IMR-90 (cell line): ENCODE measurements at regions not wholly inside any gene's neighbourhood (a gene's known extent, or its start where the extent isn't known, plus 50 kb on each side); places are given as distances from the start of the nearest gene placed in this dataset.

Experiments
- ATAC-seq: fragments of 200-7000 bp; cut with Tn5 transposase; 2 replicates; pipeline ENCODE4 v1.9.1; 2020; ENCODE audit warnings: low read depth, mild to moderate bottlenecking, moderate library complexity
- BruUV-seq: library from RNA; stranded (reverse); fragments of 400-500 nt; replicated peaks from 2 replicates; lab custom pipeline; 2021; lab: Mats Ljungman, UMichigan
- CTCF ChIA-PET: fragments of 300-600 bp; formaldehyde crosslinking; extraction: SDS; loops from one replicate; lab custom pipeline; 2021; ENCODE audit warnings: antibody characterized with exemption; lab: Yijun Ruan, JAX
- POLR2A ChIA-PET: fragments of 300-600 bp; sonication (Branson Sonifier 250); formaldehyde crosslinking; loops from one replicate; lab custom pipeline; 2022; ENCODE audit warnings: antibody characterized with exemption; ENCODE audit not compliant: unreplicated experiment; lab: Charles Lee
- DNase-seq: peaks from one replicate; pipeline ENCODE4 v3.0.0; 2013
- H2AFZ ChIP-seq: replicated peaks from 2 replicates; pipeline ENCODE3; 2013; ENCODE audit warnings: low read length, mild to moderate bottlenecking; ENCODE audit not compliant: poor library complexity
- H2AK5ac ChIP-seq: 2 replicates; pipeline ENCODE4 v1.6.1; 2013; ENCODE audit warnings: low read depth, low read length, inconsistent platforms
- H2AK9ac ChIP-seq: replicated peaks from 2 replicates; pipeline ENCODE3; 2013; ENCODE audit warnings: mild to moderate bottlenecking, low read depth, low read length, moderate library complexity; ENCODE audit not compliant: poor library complexity
- H2BK120ac ChIP-seq: 2 replicates; pipeline ENCODE4 v1.6.1; 2013; ENCODE audit warnings: low read depth, low read length, inconsistent platforms
- H2BK15ac ChIP-seq: 3 replicates; pipeline ENCODE4 v1.6.1; 2013; ENCODE audit warnings: low read depth, low read length, inconsistent platforms
- H2BK20ac ChIP-seq: 2 replicates; pipeline ENCODE4 v1.6.1; 2013; ENCODE audit warnings: low read depth, mild to moderate bottlenecking, inconsistent platforms, low read length, moderate library complexity
- H2BK5ac ChIP-seq: 2 replicates; pipeline ENCODE4 v1.6.1; 2013; ENCODE audit warnings: mild to moderate bottlenecking, low read depth, low read length, inconsistent platforms; ENCODE audit not compliant: poor library complexity, severe bottlenecking
- H3K14ac ChIP-seq: replicated peaks from 2 replicates; pipeline ENCODE4 v1.6.1; 2013; ENCODE audit warnings: low read depth, low read length, inconsistent platforms
- H3K18ac ChIP-seq: 2 replicates; pipeline ENCODE4 v1.6.1; 2013; ENCODE audit warnings: low read depth, low read length, control low read depth
- H3K23ac ChIP-seq: 2 replicates; pipeline ENCODE4 v1.6.1; 2013; ENCODE audit warnings: low read depth, low read length, inconsistent platforms
- H3K27ac ChIP-seq: 2 replicates; pipeline ENCODE4 v1.5.1; 2013; ENCODE audit warnings: mild to moderate bottlenecking, control low read depth, low read length; ENCODE audit not compliant: insufficient read depth
- H3K27me3 ChIP-seq: 2 replicates; pipeline ENCODE4 v1.6.1; 2013; ENCODE audit warnings: low read length; ENCODE audit not compliant: control insufficient read depth, insufficient read depth
- H3K36me3 ChIP-seq: 2 replicates; pipeline ENCODE4 v1.6.1; 2013; ENCODE audit warnings: low read length, mixed read lengths; ENCODE audit not compliant: control insufficient read depth, insufficient read depth
- H3K4ac ChIP-seq: 2 replicates; pipeline ENCODE4 v1.6.1; 2013; ENCODE audit warnings: low read depth, low read length, inconsistent platforms
- H3K4me1 ChIP-seq: 2 replicates; pipeline ENCODE4 v1.6.1; 2013; ENCODE audit warnings: low read length, mixed read lengths; ENCODE audit not compliant: control insufficient read depth, insufficient read depth
- H3K4me2 ChIP-seq: 2 replicates; pipeline ENCODE4 v1.6.1; 2013; ENCODE audit warnings: low read depth, mild to moderate bottlenecking, control low read depth, low read length, moderate library complexity
- H3K4me3 ChIP-seq: 2 replicates; pipeline ENCODE4 v1.5.1; 2013; ENCODE audit warnings: low read depth, mild to moderate bottlenecking, control low read depth, low read length, moderate library complexity; ENCODE audit not compliant: insufficient read depth
- H3K56ac ChIP-seq: 2 replicates; pipeline ENCODE4 v1.6.1; 2013; ENCODE audit warnings: low read length, inconsistent platforms; ENCODE audit not compliant: insufficient read depth; ENCODE audit errors: extremely low read depth
- H3K79me1 ChIP-seq, 2 experiments: 2 replicates each; pipeline ENCODE4 v1.6.1; 2013; ENCODE audit warnings: low read length in 2 of 2, inconsistent platforms in 1 of 2, low read depth in 1 of 2
- H3K9ac ChIP-seq: 2 replicates; pipeline ENCODE4 v1.6.1; 2013; ENCODE audit warnings: low read depth, low read length, control low read depth
- H3K9me1 ChIP-seq: 2 replicates; pipeline ENCODE4 v1.6.1; 2013; ENCODE audit warnings: low read length, inconsistent platforms; ENCODE audit not compliant: insufficient read depth
- H3K9me3 ChIP-seq: 2 replicates; pipeline ENCODE4 v1.6.1; 2013; ENCODE audit warnings: low read length; ENCODE audit not compliant: control insufficient read depth, insufficient read depth
- H4K20me1 ChIP-seq: 2 replicates; pipeline ENCODE4 v1.6.1; 2013; ENCODE audit warnings: low read length, inconsistent platforms; ENCODE audit not compliant: insufficient read depth
- H4K5ac ChIP-seq: 2 replicates; pipeline ENCODE4 v1.6.1; 2013; ENCODE audit warnings: mild to moderate bottlenecking, low read depth, low read length, control low read depth
- H4K8ac ChIP-seq, 2 experiments: 2 replicates each; pipeline ENCODE4 v1.6.1; 2013; ENCODE audit warnings: low read depth in 2 of 2, low read length in 2 of 2, control low read depth in 1 of 2, inconsistent platforms in 1 of 2
- H4K91ac ChIP-seq: 2 replicates; pipeline ENCODE4 v1.6.1; 2013; ENCODE audit warnings: low read depth, low read length, inconsistent platforms; ENCODE audit not compliant: insufficient read depth
- BHLHE40 ChIP-seq: fragments of 150-350 bp; IDR thresholded peaks from 2 replicates; pipeline ENCODE4 v1.6.1; 2016; ENCODE audit warnings: mild to moderate bottlenecking, low read depth, low read length
- CEBPB ChIP-seq: IDR thresholded peaks from 2 replicates; pipeline ENCODE4 v1.6.1; 2012; ENCODE audit warnings: low read depth, low read length, improper control_type of control experiment
- CHD1 ChIP-seq: IDR thresholded peaks from 2 replicates; pipeline ENCODE4 v1.6.1; 2012; ENCODE audit warnings: low read depth, low read length, improper control_type of control experiment
- FOS ChIP-seq: fragments of 150-350 bp; IDR thresholded peaks from 2 replicates; pipeline ENCODE4 v1.6.1; 2016; ENCODE audit warnings: low read depth, low read length
- MAFK ChIP-seq: IDR thresholded peaks from 2 replicates; pipeline ENCODE4 v1.6.1; 2012; ENCODE audit warnings: low read depth, low read length, improper control_type of control experiment
- MAZ ChIP-seq: IDR thresholded peaks from 2 replicates; pipeline ENCODE4 v1.6.1; 2012; ENCODE audit warnings: low read depth, mild to moderate bottlenecking, low read length, improper control_type of control experiment, moderate library complexity, borderline replicate concordance
- MXI1 ChIP-seq: IDR thresholded peaks from 2 replicates; pipeline ENCODE4 v1.6.1; 2012; ENCODE audit warnings: low read depth, mild to moderate bottlenecking, low read length, moderate library complexity, borderline replicate concordance
- NFE2L2 ChIP-seq: fragments of 150-350 bp; IDR thresholded peaks from 2 replicates; pipeline ENCODE4 v1.6.1; 2016; ENCODE audit warnings: low read depth, mild to moderate bottlenecking, low read length
- POLR2A ChIP-seq: IDR thresholded peaks from 2 replicates; pipeline ENCODE4 v1.6.1; 2012; ENCODE audit warnings: mild to moderate bottlenecking, low read depth, low read length
- RAD21 ChIP-seq: IDR thresholded peaks from 2 replicates; pipeline ENCODE4 v1.6.1; 2012; ENCODE audit warnings: low read length, improper control_type of control experiment
- RCOR1 ChIP-seq: IDR thresholded peaks from 2 replicates; pipeline ENCODE4 v1.6.1; 2012; ENCODE audit warnings: mild to moderate bottlenecking, low read length, improper control_type of control experiment; ENCODE audit not compliant: insufficient replicate concordance
- RFX5 ChIP-seq: IDR thresholded peaks from 2 replicates; pipeline ENCODE4 v1.8.0; 2012; ENCODE audit warnings: low read depth, mild to moderate bottlenecking, low read length, moderate library complexity
- SMC3 ChIP-seq: fragments of 150-350 bp; IDR thresholded peaks from 2 replicates; pipeline ENCODE4 v1.6.1; 2016; ENCODE audit warnings: low read depth, mild to moderate bottlenecking, antibody characterized with exemption, low read length, moderate library complexity
- WGBS, 2 experiments: methylation state at CpG; one replicate each; pipeline versions ENCODE4 v1.1.5 to v1.1.7; 2013; ENCODE audit warnings: missing lambda C conversion rate in 2 of 2; ENCODE audit not compliant: insufficient read length in 1 of 2; ENCODE audit errors: extremely low coverage in 2 of 2; 5-methylcytosine and 5-hydroxymethylcytosine counted together
- dilution Hi-C: fragments of 300-500 bp; cut with HindIII; formaldehyde crosslinking; loops from one replicate; pipeline ENCODE4 v1.14.3; 2018; ENCODE audit warnings: low sequenced_read_pairs; ENCODE audit not compliant: unreplicated experiment
- in situ Hi-C: fragments of 300-500 bp; cut with MboI; formaldehyde crosslinking; loops from 3 replicates; pipeline ENCODE4 v1.14.3; 2019; ENCODE audit warnings: low sequenced_read_pairs, inconsistent platforms, mixed read lengths
- intact Hi-C: fragments of 100-400 bp; cut with micrococcal nuclease; formaldehyde crosslinking; loops from 2 replicates; pipeline ENCODE4 v1.10.0; 2022
- TF ChIP-seq, protein P1 (sequence below): fragments of 150-350 bp; IDR thresholded peaks from 2 replicates; pipeline ENCODE4 v1.6.1; 2016; ENCODE audit warnings: low read depth, mild to moderate bottlenecking, low read length, moderate library complexity, borderline replicate concordance
- TF ChIP-seq, protein P2 (sequence below): fragments of 150-350 bp; IDR thresholded peaks from 2 replicates; pipeline ENCODE4 v1.6.1; 2017; ENCODE audit warnings: mild to moderate bottlenecking, antibody characterized with exemption, low read length, low read depth
- TF ChIP-seq, protein P3 (sequence below): conservative IDR thresholded peaks from 2 replicates; pipeline ENCODE4 v1.5.1; 2012; ENCODE audit warnings: mild to moderate bottlenecking, low read depth, low read length, improper control_type of control experiment

DNA sequence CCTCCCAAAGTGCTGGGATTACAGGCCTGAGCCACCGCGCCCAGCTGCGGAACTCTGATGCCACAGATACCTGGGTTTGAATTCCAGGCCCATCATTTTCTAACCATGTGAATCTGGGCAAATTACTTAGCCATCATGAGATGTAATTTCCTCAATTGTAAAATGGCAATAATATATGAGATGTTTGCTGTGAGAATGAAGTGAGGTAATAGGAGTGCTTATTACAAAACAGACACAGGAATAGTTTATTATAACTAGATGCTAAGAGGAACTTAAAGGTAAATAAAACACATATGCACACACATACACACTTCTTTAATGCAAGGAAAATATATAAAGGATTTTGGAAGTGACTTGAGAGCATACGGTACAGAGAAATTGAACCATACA is 64.7 kb upstream of the TNIK start:
- ATAC-seq, result no peak
- H2AFZ ChIP-seq, result no peak overlapping the region
- peak overlapping the region; percentile 99 for H3K18ac ChIP-seq
- in situ Hi-C loops, result no loop called here
- peaks cover 3% of the 10 kb centered on the region; the same call in 1 of the 2 replicates for H3K9me1 ChIP-seq
- peak overlapping the region; percentile 96; the same call in 2 of the 3 replicates for H2BK15ac ChIP-seq
- no peaks in the 10 kb centered on the region for H4K20me1 ChIP-seq
- no peaks in the 10 kb centered on the region for H3K79me1 ChIP-seq
- H3K9me3 ChIP-seq, result no peaks in the 10 kb centered on the region
- peak overlapping the region; percentile 91 for H4K5ac ChIP-seq
- CTCF ChIA-PET, result interaction anchor here (0.5 kb wide), 1 partner anchor 584 kb away, joined by 6 read pairs; no protein-coding TSS in a partner anchor
- H4K8ac ChIP-seq, result peak overlapping the region in 1 of 2 experiments; percentile 63; a peak in 2 of 4 replicates
- DNase-seq, result no peak
- H2AK5ac ChIP-seq, result peak overlapping the region; percentile 79; the same call in 1 of the 2 replicates
- H2BK20ac ChIP-seq, result peak overlapping the region; percentile 75
- no peaks in the 10 kb centered on the region for H3K36me3 ChIP-seq
- TF ChIP-seq POLR2A (no peak), RAD21 (no peak), MXI1 (no peak), RCOR1 (no peak), CHD1 (no peak), RFX5 (no peak), SMC3 (no peak), MAZ (no peak), CEBPB (no peak), MAFK (no peak), BHLHE40 (no peak), FOS (no peak), NFE2L2 (no peak)
- TF ChIP-seq, protein P1, sequence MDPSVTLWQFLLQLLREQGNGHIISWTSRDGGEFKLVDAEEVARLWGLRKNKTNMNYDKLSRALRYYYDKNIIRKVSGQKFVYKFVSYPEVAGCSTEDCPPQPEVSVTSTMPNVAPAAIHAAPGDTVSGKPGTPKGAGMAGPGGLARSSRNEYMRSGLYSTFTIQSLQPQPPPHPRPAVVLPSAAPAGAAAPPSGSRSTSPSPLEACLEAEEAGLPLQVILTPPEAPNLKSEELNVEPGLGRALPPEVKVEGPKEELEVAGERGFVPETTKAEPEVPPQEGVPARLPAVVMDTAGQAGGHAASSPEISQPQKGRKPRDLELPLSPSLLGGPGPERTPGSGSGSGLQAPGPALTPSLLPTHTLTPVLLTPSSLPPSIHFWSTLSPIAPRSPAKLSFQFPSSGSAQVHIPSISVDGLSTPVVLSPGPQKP, result no peak
- TF ChIP-seq, protein P2, sequence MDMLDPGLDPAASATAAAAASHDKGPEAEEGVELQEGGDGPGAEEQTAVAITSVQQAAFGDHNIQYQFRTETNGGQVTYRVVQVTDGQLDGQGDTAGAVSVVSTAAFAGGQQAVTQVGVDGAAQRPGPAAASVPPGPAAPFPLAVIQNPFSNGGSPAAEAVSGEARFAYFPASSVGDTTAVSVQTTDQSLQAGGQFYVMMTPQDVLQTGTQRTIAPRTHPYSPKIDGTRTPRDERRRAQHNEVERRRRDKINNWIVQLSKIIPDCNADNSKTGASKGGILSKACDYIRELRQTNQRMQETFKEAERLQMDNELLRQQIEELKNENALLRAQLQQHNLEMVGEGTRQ, result no peak
- TF ChIP-seq, protein P3, sequence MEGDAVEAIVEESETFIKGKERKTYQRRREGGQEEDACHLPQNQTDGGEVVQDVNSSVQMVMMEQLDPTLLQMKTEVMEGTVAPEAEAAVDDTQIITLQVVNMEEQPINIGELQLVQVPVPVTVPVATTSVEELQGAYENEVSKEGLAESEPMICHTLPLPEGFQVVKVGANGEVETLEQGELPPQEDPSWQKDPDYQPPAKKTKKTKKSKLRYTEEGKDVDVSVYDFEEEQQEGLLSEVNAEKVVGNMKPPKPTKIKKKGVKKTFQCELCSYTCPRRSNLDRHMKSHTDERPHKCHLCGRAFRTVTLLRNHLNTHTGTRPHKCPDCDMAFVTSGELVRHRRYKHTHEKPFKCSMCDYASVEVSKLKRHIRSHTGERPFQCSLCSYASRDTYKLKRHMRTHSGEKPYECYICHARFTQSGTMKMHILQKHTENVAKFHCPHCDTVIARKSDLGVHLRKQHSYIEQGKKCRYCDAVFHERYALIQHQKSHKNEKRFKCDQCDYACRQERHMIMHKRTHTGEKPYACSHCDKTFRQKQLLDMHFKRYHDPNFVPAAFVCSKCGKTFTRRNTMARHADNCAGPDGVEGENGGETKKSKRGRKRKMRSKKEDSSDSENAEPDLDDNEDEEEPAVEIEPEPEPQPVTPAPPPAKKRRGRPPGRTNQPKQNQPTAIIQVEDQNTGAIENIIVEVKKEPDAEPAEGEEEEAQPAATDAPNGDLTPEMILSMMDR, result no peak
- intact Hi-C loops, result no loop called here
- no peak overlapping the region for H3K4me3 ChIP-seq
- no peak overlapping the region; the same call in 1 of the 2 replicates for H3K56ac ChIP-seq
- H3K4me2 ChIP-seq, result no peak overlapping the region
- no CpG with 5 or more reads among the region's 4 CpGs for WGBS, 2 experiments
- H3K4me1 ChIP-seq, result peaks cover 23% of the 10 kb centered on the region
- H2BK5ac ChIP-seq, result peak overlapping the region; percentile 46
- peak overlapping the region; percentile 67 for H3K14ac ChIP-seq
- peak overlapping the region; percentile 13; the same call in 1 of the 2 replicates for H4K91ac ChIP-seq
- H3K27me3 ChIP-seq, result no peaks in the 10 kb centered on the region
- dilution Hi-C loops, result no loop called here
- peak overlapping the region; percentile 56 for H2BK120ac ChIP-seq
- peak overlapping the region; percentile 48 for H3K4ac ChIP-seq
- no peak overlapping the region for H3K23ac ChIP-seq
- peak overlapping the region; percentile 51 for H3K27ac ChIP-seq
- H3K9ac ChIP-seq, result no peak overlapping the region
- POLR2A ChIA-PET, result no interaction called here
- H2AK9ac ChIP-seq, result no peak overlapping the region
- BruUV-seq, result no TSS peak
